Mucosa of rectum (tissue), 2 donors: ENCODE measurements at regions not wholly inside any gene's neighbourhood (a gene's known extent, or its start where the extent isn't known, plus 50 kb on each side); places are given as distances from the start of the nearest gene placed in this dataset.

Source experiments
- H3K27ac ChIP-seq, 2 donors: one replicate each; pipeline ENCODE4 v1.7.0; 2013; ENCODE audit warnings: inconsistent platforms in 2 of 2, low read depth in 2 of 2, low read length in 2 of 2
- H3K27me3 ChIP-seq, 2 donors: one replicate each; pipeline ENCODE4 v1.7.0; 2013; ENCODE audit warnings: low read length in 2 of 2; ENCODE audit not compliant: control insufficient read depth in 2 of 2, insufficient read depth in 2 of 2
- H3K36me3 ChIP-seq, 2 donors: one replicate each; pipeline ENCODE4 v1.7.0; 2013; ENCODE audit warnings: low read length in 2 of 2; ENCODE audit not compliant: control insufficient read depth in 2 of 2, insufficient read depth in 2 of 2
- H3K4me1 ChIP-seq, 2 donors: one replicate each; pipeline ENCODE4 v1.7.0; 2013; ENCODE audit warnings: low read length in 2 of 2, mild to moderate bottlenecking in 1 of 2; ENCODE audit not compliant: control insufficient read depth in 2 of 2, insufficient read depth in 2 of 2
- H3K4me3 ChIP-seq, 2 donors: one replicate each; pipeline ENCODE4 v1.7.0; 2013; ENCODE audit warnings: low read length in 2 of 2
- H3K9ac ChIP-seq, 2 donors: one replicate each; pipeline ENCODE4 v1.7.0; 2013; ENCODE audit warnings: low read length in 2 of 2, low read depth in 1 of 2, mild to moderate bottlenecking in 1 of 2
- H3K9me3 ChIP-seq, 2 donors: one replicate each; pipeline ENCODE4 v1.7.0; 2013; ENCODE audit warnings: low read length in 2 of 2; ENCODE audit not compliant: control insufficient read depth in 2 of 2
- donor health status: healthy.
- donor health status: Normal muscosa, but diverticular disease.

GRCh38 chr13:73266640-73267180 is 207.9 kb downstream of the KLF5 start:
- H3K4me3 ChIP-seq: peak overlapping the region in 1 of 2 donors; percentile 24
- H3K36me3 ChIP-seq: no peaks in the 10 kb centered on the region
- H3K4me1 ChIP-seq: peaks cover 13 to 35% of the 10 kb centered on the region in 2 donors
- no peak overlapping the region for H3K9ac ChIP-seq
- peak overlapping the region; percentile 59 to 74 for H3K27ac ChIP-seq
- H3K27me3 ChIP-seq: no peaks in the 10 kb centered on the region
- no peaks in the 10 kb centered on the region for H3K9me3 ChIP-seq

DNA sequence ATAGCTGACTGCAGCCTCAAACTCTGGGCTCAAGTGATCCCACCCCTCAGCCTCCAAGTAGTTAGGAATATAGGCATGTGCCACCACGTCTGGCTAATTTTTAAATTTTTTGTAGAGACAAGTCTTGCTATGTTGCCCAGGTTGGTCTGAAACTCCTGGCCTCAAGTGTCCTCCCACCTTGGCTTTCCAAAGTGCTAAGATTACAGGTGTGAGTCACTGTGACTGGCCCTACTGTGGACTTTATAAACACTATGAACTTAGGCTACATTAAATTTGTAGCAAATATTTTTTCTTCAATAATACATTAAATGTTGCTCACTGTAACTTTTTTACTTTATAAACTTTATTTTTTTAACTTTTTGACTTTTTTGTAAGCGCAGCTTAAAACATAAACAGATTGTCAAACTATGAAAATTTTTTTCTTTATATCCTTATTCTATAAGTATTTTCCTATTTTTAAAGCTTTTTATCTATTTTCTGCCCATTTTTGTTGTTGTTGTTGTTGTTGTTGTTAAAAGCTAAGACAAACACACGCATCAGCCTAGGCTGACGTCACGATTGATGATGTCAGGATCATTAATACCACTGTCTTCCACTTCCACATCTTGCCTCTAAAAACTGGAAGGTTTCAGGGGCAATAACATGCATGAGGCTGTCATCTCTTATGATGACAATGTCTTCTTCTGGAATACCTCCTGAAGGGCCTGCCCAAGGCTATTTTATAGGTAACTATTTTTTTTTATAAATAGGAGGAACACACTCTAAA is 204.2 kb downstream of the KLF5 start:
- no peak overlapping the region for H3K9ac ChIP-seq
- H3K4me1 ChIP-seq: peaks cover 7 to 30% of the 10 kb centered on the region in 2 donors
- H3K27me3 ChIP-seq: no peaks in the 10 kb centered on the region
- H3K27ac ChIP-seq: no peak overlapping the region
- H3K4me3 ChIP-seq: no peak overlapping the region
- H3K9me3 ChIP-seq: no peaks in the 10 kb centered on the region
- no peaks in the 10 kb centered on the region for H3K36me3 ChIP-seq

DNA sequence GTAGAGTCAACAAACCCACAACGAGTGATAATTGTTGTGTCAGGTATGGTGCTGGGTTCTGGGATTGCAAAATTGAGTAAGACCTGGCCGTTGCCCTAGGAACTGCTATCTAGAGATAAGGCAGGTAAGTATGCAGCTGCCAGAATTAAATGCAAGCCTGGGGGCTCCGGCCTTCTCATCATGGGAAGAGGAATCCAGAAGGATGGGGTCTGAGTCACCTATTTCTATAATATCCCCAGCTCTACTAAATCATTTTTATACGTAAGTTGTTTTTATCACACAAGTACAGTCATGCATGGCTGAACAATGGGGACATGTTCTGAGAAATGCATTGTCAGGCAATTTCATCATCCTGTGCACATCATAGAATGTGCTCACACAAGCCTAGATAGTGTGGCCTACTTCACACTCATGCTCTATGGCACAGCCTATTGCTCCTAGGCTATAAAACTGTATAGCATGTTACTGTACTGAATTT is 203.0 kb downstream of the KLF5 start:
- Histone ChIP-seq H3K36me3 (no peaks in the 10 kb centered on the region), H3K4me1 (peaks cover 3 to 19% of the 10 kb centered on the region in 2 donors), H3K4me3 (no peak overlapping the region), H3K27me3 (no peaks in the 10 kb centered on the region), H3K9ac (no peak overlapping the region), H3K9me3 (no peaks in the 10 kb centered on the region), H3K27ac (no peak overlapping the region)

GRCh38 chr13:73259061-73260017 is 200.5 kb downstream of the KLF5 start:
- Histone ChIP-seq H3K36me3 (no peaks in the 10 kb centered on the region), H3K4me3 (no peak overlapping the region), H3K9me3 (no peaks in the 10 kb centered on the region), H3K4me1 (peaks cover 0 to 8% of the 10 kb centered on the region in 2 donors), H3K27ac (peak overlapping the region in 1 of 2 donors; percentile 67), H3K9ac (no peak overlapping the region), H3K27me3 (no peaks in the 10 kb centered on the region)

- Histone ChIP-seq H3K4me3 (no peak overlapping the region), H3K9me3 (no peaks in the 10 kb centered on the region), H3K36me3 (no peaks in the 10 kb centered on the region), H3K27me3 (no peaks in the 10 kb centered on the region), H3K4me1 (peaks cover 0 to 4% of the 10 kb centered on the region in 2 donors), H3K27ac (peak overlapping the region in 1 of 2 donors; percentile 67), H3K9ac (no peak overlapping the region)
Observed at GRCh38 chr13:73258406-73258805, 199.6 kb downstream of the KLF5 start.

DNA sequence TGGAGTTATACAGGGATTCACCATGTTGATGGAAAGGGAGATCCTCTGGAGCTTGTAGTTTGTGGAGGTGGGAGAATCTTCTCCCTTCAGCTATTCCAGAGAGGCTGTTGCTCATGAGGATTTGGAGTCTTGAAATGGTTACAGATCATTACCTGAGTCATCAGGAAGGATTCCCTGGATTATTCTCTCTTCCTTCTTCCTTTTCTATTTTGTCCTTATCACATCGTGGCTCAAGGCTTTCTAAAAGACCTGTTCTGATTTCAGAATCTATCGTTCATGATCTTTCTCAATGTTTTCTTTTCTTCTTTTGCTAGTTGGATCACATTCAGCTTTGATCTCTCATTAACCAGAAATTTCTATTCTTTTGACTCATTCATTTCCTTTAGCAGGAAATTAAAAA is 196.0 kb downstream of the KLF5 start:
- no peak overlapping the region for H3K4me3 ChIP-seq
- H3K27me3 ChIP-seq: no peaks in the 10 kb centered on the region
- H3K4me1 ChIP-seq: peaks cover 0 to 4% of the 10 kb centered on the region in 2 donors
- no peak overlapping the region for H3K27ac ChIP-seq
- no peak overlapping the region for H3K9ac ChIP-seq
- H3K9me3 ChIP-seq: no peaks in the 10 kb centered on the region
- H3K36me3 ChIP-seq: no peaks in the 10 kb centered on the region

- H3K9ac ChIP-seq: no peak overlapping the region
- no peaks in the 10 kb centered on the region for H3K27me3 ChIP-seq
- H3K4me1 ChIP-seq: peaks cover 0 to 10% of the 10 kb centered on the region in 2 donors
- no peaks in the 10 kb centered on the region for H3K36me3 ChIP-seq
- H3K4me3 ChIP-seq: no peak overlapping the region
- no peak overlapping the region for H3K27ac ChIP-seq
- no peaks in the 10 kb centered on the region for H3K9me3 ChIP-seq
Observed at GRCh38 chr13:73251626-73252265, 192.9 kb downstream of the KLF5 start.

GRCh38 chr13:73250061-73250460 is 191.3 kb downstream of the KLF5 start:
- Histone ChIP-seq H3K4me1 (peaks cover 0 to 10% of the 10 kb centered on the region in 2 donors), H3K36me3 (no peaks in the 10 kb centered on the region), H3K4me3 (no peak overlapping the region), H3K27ac (no peak overlapping the region), H3K27me3 (no peaks in the 10 kb centered on the region), H3K9me3 (no peaks in the 10 kb centered on the region), H3K9ac (no peak overlapping the region)

DNA sequence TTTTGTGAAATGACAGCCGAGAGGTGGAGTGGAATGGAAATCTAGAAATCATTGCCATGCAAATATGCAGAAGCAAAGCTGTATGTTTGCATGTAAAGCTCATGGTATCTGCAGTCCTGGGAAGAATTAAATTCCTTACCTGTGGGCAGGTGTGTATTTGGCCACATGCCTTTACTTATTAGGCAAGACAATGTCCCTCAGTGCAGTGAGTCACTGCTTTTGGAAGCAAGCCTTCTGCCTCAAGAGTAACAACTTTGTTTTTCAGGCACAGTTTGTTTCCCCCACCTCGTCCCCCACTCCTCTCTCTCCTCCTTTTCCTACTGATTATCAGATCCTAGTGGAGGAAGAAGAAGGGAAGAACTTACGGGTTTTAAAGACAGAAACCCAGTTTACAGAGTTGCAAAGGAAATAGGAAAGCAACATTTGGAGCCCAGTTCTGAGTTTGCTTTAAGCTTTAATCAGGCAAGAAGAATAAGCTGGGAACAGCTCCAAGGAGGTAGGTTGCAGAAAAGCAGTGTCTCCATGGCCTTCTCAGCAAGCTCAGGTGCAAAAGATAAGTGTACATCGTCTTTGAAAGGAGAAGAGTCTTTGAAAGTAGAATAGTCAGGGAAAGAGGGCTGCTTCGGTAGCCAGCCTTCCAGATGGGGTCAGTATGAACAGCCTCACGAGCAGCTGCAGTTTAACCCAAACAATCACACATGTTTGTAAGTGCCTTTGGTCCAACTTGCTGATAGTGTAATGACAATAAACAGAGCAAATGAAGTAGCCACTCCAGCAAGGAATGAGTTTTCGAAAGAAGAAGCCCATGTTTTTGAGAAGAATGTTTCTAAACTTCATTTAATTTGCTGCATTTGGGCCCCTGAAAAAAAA is 190.1 kb downstream of the KLF5 start:
- Histone ChIP-seq H3K27ac (peak overlapping the region in 1 of 2 donors; percentile 25), H3K4me3 (peak overlapping the region in 1 of 2 donors; percentile 37), H3K36me3 (no peaks in the 10 kb centered on the region), H3K9me3 (no peaks in the 10 kb centered on the region), H3K9ac (no peak overlapping the region), H3K27me3 (no peaks in the 10 kb centered on the region), H3K4me1 (peaks cover 0 to 10% of the 10 kb centered on the region in 2 donors)
